Stimulated activated CD4-positive, alpha-beta T cell treated with anti-CD3 and anti-CD28 coated beads, Interleukin-12 subunit alpha, Interleukin-12 subunit beta, amount 100 ng/mL, for 4 hours (primary cell): ENCODE measurements at regions not wholly inside any gene's neighbourhood (a gene's known extent, or its start where the extent isn't known, plus 50 kb on each side); places are given as distances from the start of the nearest gene placed in this dataset.

Experiments
- DNase-seq: peaks from one replicate; pipeline ENCODE4 v3.0.0-alpha.2; 2020

- no peak for DNase-seq
These were observed 103.4 kb downstream of the QRFPR start for GRCh38 chr4:121277194-121278105.

GRCh38 chr4:121273191-121273590, 107.6 kb downstream of the QRFPR start:
- no peak for DNase-seq

DNA sequence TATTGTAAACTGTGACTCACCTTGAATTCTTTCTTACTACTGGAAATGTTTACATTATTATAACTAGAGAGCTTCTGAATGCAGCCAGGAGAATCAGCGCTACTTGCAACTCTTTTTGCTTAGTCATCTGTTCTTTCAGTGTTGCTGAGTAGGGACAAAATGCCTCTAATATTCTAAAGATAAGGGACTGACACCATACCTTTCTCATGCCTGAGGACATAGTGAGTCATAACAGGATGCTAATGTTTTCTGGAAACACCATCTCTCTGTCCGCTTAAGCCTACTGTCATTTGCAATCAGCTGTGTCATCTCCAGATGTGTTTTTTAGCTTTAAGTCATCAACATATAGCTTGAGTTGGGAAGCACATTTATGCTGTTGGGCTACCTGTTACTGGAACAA, 108.3 kb downstream of the QRFPR start:
- DNase-seq, result no peak

DNA sequence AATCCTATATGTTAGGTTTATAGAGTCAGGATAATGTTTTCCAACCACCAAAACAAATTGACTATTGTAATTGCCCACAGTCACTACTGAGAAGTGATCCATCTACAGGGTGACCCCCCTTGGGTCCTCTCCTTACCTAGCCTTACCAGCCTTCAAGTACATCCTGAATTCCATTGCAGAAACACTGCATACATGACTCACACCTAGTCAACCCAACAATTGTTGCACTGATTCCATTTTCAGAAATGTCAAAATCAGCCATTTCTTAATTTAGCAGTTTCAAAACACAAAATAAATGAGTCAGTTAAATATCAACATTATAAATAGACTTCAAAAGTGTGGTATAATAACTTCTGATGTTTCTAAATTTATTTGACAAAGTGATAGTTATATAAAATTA, 106.3 kb upstream of the TNIP3 start:
- no peak for DNase-seq

DNA sequence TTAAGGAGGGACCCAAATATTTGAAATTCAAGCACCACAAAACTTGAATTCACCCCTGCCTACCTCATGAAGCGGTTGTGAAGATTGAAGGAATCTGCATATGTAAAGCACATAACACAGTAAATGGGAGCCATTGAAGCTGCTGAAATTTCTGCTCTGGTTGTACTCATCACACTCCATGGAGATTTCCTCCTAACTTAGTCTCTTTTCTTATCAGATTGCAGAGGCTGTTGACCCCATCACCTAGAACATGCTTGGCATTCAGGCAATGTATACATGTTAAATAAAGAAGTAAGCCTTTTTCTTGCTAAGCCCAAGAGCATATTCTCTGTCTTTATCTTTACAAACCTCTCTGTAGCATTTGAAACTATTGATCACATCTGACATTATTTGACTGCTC, 104.9 kb upstream of the TNIP3 start:
- DNase-seq, result no peak

GRCh38 chr4:121266982-121267381, 102.9 kb upstream of the TNIP3 start:
- DNase-seq, result no peak

DNA sequence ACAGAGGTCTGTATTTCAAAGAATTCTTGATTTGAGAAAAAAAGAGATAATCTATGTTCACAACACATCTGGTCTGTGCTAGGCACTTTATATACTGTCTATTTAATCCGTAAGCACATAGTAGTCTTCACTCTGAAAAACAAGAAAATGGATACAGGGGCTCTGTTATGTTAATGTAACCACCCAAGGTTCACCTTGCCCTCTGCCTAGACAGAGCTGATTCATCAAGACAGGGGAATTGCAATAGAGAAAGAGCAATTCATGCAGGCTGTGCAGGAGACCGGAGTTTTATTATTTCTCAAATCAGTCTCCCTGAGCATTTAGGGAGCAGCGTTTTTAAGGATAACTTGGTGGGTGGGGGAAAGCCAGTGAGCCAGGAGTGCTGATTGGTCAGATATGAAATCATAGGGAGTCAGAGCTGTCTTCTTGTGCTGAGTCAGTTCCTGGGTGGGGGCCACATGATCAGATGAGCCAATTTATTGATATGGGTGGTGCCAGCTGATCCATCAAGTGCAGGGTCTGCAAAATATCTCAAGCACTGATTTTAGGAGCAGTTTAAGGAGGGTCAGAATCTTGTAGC, 92.9 kb upstream of the TNIP3 start:
- DNase-seq, result no peak

DNA sequence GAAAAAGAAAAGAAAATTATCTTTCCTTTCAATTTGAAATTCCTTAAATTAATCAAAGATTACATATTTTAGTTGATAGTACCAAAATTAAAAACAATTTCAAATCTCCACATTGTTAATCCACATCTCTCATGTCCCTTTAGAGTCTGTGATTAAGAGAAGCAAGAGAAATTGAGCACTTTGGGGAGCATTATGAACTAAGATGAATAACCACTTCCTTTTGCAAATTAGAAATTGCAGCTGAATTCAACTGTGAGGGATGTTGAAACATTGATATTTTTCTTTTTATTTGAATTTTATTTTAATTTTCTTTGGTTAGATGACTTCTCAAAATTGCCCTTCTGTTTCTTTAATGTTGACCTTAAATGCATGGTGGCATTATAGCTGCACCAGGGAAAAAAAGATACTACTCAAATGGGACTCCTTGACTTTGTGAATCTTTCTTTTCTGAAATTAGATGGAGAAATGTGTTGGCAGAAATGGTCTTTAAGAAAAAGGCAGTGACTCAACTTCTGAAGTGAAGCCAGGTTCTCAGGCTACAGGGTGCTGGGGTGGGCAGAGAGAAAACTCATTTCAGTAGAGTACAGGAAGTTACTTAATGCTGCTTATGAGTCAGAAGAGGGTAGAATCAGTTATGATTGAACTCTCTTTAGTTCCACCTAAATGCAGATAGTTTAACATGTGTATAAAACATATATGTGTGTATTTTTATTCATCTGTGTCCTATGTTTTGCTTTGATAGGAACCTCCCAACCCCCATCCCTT, 92.0 kb upstream of the TNIP3 start:
- peak; percentile 29 for DNase-seq

DNA sequence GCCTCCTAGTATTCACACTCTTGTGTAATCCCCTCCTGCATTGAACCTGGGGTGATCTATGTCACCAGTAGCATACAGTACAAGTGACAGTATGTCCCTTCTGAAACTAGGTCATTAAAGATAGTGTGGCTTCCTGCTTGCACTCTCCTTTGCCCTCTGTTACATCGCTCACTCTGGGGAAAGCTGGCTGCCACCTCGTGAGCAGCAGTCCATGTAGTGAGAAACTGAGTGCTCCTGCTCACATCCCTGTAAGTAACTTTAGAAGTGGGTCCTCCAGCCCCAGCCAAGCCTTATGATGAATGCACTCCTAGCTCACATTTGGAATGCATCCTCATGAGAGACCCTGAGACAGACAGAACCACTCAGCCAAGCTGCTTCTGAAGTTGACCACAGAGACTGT, 89.8 kb upstream of the TNIP3 start:
- no peak for DNase-seq

- DNase-seq, result peak; percentile 45
These were observed 88.2 kb upstream of the TNIP3 start for GRCh38 chr4:121252224-121252806.

GRCh38 chr4:121248747-121249146, 84.6 kb upstream of the TNIP3 start:
- DNase-seq, result no peak

- DNase-seq, result no peak
These were observed 82.6 kb upstream of the TNIP3 start for GRCh38 chr4:121246698-121247097.

GRCh38 chr4:121243485-121243884, 79.4 kb upstream of the TNIP3 start:
- DNase-seq, result peak; percentile 21

GRCh38 chr4:121242188-121242750, 78.1 kb upstream of the TNIP3 start:
- DNase-seq, result no peak

DNA sequence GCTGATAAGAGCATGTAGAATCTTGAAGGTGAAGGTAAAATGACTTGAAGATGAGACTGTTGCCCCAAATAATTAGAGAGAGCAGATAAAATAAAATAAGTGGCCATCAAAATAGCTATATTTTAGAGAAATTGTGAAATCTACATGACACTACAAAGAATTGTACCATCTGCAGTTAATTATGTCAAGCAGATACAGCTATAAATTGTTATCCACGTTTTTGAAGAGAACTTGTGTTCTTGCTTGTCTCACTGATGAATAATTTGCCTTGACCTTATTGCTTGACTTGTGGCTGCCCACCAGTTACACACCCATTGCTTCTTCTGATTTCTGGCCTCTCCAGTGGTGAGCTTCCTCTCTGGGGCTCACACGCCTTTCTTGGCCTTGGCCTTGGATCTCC, 75.8 kb upstream of the TNIP3 start:
- no peak for DNase-seq

DNA sequence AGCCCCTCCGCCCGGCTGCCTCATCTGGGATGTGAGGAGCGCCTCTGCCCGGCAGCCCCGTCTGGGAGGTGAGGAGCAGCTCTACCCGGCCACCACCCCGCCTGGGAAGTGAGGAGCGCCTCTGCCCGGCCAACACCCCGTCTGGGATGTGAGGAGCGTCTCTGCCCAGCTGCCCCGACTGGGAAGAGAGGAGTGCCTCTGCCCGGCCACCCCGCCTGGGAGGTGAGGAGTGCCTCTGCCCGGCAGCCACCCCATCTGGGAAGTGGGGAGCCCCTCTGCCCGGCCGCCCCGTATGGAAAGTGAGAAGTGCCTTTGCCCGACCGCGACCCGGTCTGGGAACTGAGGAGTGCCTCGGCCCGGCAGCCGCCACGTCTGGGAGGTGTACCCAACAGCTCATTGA, 74.3 kb upstream of the TNIP3 start:
- DNase-seq, result no peak

DNA sequence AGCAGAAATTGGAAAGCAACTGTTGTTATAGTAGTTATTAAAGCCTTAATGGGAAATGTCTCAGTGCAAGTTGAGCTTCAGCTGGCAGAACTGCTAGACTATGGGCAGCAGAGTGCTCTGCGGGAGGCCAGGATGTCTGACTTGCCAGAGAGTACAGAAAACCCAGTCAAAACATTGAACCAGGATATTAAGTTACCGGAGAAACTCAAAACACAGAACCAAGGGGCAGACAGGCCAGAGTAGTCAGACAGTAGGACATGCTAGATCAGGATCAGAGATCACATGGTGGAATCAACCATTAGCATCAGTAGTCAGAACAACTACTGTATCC, 72.9 kb upstream of the TNIP3 start:
- DNase-seq, result no peak

- DNase-seq, result no peak
These were observed 72.4 kb upstream of the TNIP3 start for GRCh38 chr4:121236353-121237068.

DNA sequence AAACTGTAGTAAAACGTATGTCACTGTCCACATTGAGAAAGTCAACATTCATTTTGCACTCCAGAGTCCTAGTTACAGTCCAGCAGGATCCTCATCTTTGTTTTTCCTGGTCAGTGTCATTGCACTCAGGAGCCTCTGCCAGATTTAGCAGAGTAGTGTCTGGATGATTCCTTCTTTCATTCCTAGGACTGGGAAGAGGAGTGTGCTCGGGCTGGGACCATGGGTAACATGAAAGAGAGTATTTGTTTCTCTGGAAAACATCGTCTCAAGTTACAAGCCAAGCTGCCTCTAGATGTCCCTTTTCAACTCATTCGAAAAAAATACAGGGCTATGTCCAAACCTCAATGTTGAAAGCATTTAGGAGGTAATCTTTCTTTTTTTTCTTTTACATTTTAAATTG, 69.9 kb upstream of the TNIP3 start:
- DNase-seq, result no peak

DNA sequence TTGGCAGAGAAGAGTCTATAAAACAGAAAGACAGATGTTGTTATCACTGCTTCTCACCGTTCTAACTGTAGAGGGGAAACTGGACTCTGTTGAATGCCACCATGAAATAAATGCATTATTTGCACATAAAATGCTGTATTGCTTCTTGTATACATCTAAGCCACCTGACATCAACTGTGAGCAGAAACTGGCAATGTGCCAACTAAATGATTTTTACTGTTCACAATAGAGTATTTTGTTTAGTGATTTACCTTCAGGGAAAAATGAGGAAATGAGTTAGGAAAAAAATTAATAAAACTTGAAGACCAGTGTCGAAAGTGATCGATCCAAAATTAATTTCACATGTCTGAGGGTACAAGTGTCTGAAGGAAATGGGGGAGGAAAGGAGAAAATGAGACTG, 65.9 kb upstream of the TNIP3 start:
- DNase-seq, result no peak

DNA sequence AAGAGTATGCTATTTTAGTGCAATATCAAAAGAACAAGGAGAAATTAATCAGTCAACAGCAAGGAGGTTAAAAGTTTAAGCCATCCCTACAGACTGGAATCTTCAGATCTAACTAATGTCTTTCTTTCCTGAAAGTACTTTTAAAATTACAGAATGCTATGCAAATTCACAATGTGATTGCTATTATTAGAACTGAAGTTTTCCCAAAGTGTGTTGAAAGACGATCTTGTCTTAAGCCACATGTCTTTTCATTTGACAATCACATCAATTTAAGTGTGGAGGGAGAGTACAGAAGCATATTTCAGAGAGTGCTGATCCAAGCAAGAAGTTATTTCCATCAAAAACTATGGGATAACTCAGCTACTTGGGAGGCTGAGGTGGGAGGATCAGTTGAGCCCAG, 64.7 kb upstream of the TNIP3 start:
- DNase-seq, result no peak

DNA sequence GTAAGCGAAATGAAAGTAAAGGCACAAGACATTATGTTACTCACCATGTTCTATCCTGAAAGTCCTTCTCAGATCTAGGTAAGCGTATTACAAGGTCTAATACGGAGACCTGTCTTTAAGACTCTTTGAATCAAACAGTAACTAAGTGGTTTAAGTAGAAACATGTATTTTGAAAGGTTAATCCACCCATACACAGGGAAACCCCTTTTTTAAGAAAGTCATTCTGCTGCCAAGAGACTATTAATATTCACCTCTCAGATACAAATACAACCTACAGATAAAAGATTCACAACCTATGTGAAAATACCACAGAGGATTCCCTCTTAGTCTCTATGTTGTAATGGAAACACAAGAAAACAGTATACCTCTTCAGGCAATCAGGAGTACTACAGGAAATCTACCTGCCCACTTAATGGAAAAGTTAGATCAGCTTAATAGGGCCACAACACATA, 63.2 kb upstream of the TNIP3 start:
- no peak for DNase-seq

DNA sequence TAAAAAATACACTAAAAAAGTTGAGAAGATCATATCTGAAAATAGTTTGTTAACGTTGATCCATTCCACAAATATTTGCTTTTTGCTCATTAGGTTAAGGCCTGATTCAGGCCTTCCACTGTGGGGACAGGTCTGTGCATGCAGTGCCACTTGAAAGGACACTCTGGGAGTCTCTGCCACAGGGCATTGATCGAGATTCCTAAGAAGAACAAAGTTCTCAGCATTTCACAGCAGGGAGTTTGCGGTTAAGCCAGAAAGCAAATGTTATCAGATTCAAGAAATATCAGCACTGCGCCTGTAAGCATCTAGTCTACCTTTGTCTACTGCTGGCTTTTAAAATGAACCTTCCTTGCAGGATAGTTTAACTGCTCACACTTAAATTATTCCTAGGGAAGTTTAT, 62.2 kb upstream of the TNIP3 start:
- no peak for DNase-seq
